NT2/D1 (cell line): ENCODE measurements at regions not wholly inside any gene's neighbourhood (a gene's known extent, or its start where the extent isn't known, plus 50 kb on each side); places are given as distances from the start of the nearest gene placed in this dataset.

Experiments used
- DNase-seq: peaks from one replicate; pipeline ENCODE4 v3.0.0-alpha.2; 2011; ENCODE audit warnings: low read depth, low spot score
- H3K27me3 ChIP-seq: 2 replicates; pipeline ENCODE4 v1.6.0; 2011; ENCODE audit warnings: mild to moderate bottlenecking; ENCODE audit not compliant: insufficient read length, insufficient read depth
- H3K36me3 ChIP-seq: 2 replicates; pipeline ENCODE4 v1.6.1; 2011; ENCODE audit warnings: mild to moderate bottlenecking, low read length, mixed read lengths; ENCODE audit not compliant: insufficient read depth, insufficient read length
- H3K4me1 ChIP-seq: 2 replicates; pipeline ENCODE4 v1.5.1; 2011; ENCODE audit not compliant: insufficient read depth, insufficient read length
- H3K4me3 ChIP-seq: 2 replicates; pipeline ENCODE4 v1.5.1; 2011; ENCODE audit warnings: low read depth; ENCODE audit not compliant: insufficient read length
- H3K9ac ChIP-seq: 2 replicates; pipeline ENCODE4 v1.6.0; 2011; ENCODE audit warnings: low read depth; ENCODE audit not compliant: insufficient read length
- H3K9me3 ChIP-seq: 2 replicates; pipeline ENCODE4 v1.5.1; 2011; ENCODE audit warnings: mild to moderate bottlenecking, low read length; ENCODE audit not compliant: insufficient read depth
- SUZ12 ChIP-seq: IDR thresholded peaks from 2 replicates; pipeline ENCODE4 v1.6.1; 2011; ENCODE audit not compliant: insufficient read length, insufficient read depth; ENCODE audit errors: extremely low read depth
- YY1 ChIP-seq: IDR thresholded peaks from 2 replicates; pipeline ENCODE4 v1.6.1; 2011; ENCODE audit not compliant: insufficient read length, insufficient read depth
- ZNF274 ChIP-seq: IDR thresholded peaks from 2 replicates; pipeline ENCODE4 v1.6.1; 2011; ENCODE audit warnings: mild to moderate bottlenecking, low read depth, low read length

GRCh38 chr13:44808185-44808584 is 181.1 kb downstream of the NUFIP1 start:
- Histone ChIP-seq H3K9ac (no peak overlapping the region), H3K4me1 (no peaks in the 10 kb centered on the region), H3K27me3 (no peaks in the 10 kb centered on the region), H3K9me3 (no peaks in the 10 kb centered on the region), H3K36me3 (no peaks in the 10 kb centered on the region), H3K4me3 (no peak overlapping the region)
- no peak for DNase-seq
- TF ChIP-seq ZNF274 (no peak), SUZ12 (no peak), YY1 (no peak)

DNA sequence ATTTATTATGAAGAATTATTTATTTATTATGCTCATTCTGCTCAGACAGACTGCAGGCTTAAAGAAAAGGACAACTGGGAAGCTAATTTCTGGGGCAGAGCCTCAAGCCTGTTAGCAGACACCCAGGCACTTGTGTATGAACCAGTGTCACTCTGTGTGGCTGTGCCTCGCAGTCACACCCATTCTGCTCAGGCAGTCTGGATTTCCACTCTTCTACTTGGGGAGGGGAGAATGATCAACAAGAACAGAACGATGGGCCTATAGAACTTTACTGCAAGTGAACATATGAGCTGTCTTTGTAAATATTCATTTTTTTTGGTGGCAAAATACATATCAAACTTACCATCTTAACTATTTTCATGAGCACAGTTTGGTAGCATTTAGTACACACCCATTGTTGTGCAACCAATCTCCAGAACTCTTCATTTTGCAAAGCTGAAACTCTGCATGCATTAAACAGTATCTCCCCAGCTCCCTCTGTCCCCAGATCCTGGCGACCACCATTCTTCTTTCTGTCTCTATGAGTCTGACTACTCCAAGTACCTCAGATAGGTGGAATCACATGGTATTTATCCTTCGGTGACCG is 181.7 kb downstream of the NUFIP1 start:
- DNase-seq = no peak
- Histone ChIP-seq H3K9me3 (no peaks in the 10 kb centered on the region), H3K9ac (no peak overlapping the region), H3K27me3 (no peaks in the 10 kb centered on the region), H3K4me1 (no peaks in the 10 kb centered on the region), H3K36me3 (no peaks in the 10 kb centered on the region), H3K4me3 (no peak overlapping the region)
- no peak for TF ChIP-seq SUZ12
- TF ChIP-seq ZNF274 = no peak
- no peak for TF ChIP-seq YY1

- Histone ChIP-seq H3K27me3 (no peaks in the 10 kb centered on the region), H3K36me3 (no peaks in the 10 kb centered on the region), H3K9ac (no peak overlapping the region), H3K9me3 (no peaks in the 10 kb centered on the region), H3K4me1 (no peaks in the 10 kb centered on the region), H3K4me3 (no peak overlapping the region)
- no peak for TF ChIP-seq YY1
- TF ChIP-seq ZNF274 = no peak
- TF ChIP-seq SUZ12 = no peak
- no peak for DNase-seq
Measured at GRCh38 chr13:44806826-44807225, 182.4 kb downstream of the NUFIP1 start.

- Histone ChIP-seq H3K27me3 (no peaks in the 10 kb centered on the region), H3K36me3 (no peaks in the 10 kb centered on the region), H3K4me1 (no peaks in the 10 kb centered on the region), H3K9me3 (no peaks in the 10 kb centered on the region), H3K9ac (no peak overlapping the region), H3K4me3 (no peak overlapping the region)
- no peak for DNase-seq
- no peak for TF ChIP-seq ZNF274
Measured at GRCh38 chr13:44805585-44805984, 183.7 kb downstream of the NUFIP1 start.

DNA sequence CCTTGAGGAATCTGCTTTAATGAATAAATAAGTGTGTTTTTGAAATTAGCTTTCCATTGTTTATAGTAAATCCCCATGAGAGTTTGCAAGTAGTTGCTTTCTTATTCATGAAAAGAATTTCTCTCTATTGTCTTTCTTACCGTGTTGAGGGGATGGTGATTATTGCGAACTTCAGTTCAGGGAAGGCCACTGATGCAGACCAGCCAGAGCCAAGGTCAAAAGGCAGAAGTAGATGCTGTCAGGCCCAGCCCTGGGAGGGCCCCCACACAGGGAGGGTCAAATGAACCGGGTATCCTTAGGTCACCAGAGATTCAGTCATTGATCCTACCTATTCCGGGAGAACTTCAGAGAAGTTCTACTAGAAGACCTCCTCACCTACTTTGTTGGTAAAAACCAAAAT is 185.9 kb downstream of the NUFIP1 start:
- Histone ChIP-seq H3K4me3 (no peak overlapping the region), H3K36me3 (no peaks in the 10 kb centered on the region), H3K9me3 (no peaks in the 10 kb centered on the region), H3K27me3 (no peaks in the 10 kb centered on the region), H3K9ac (no peak overlapping the region), H3K4me1 (no peaks in the 10 kb centered on the region)
- DNase-seq = no peak
- no peak for TF ChIP-seq ZNF274
- no peak for TF ChIP-seq YY1
- TF ChIP-seq SUZ12 = no peak

GRCh38 chr13:44802491-44802890 is 186.8 kb downstream of the NUFIP1 start:
- Histone ChIP-seq H3K36me3 (no peaks in the 10 kb centered on the region), H3K9ac (no peak overlapping the region), H3K4me1 (no peaks in the 10 kb centered on the region), H3K9me3 (no peaks in the 10 kb centered on the region), H3K4me3 (no peak overlapping the region), H3K27me3 (no peaks in the 10 kb centered on the region)
- no peak for TF ChIP-seq YY1
- no peak for TF ChIP-seq ZNF274
- TF ChIP-seq SUZ12 = no peak
- DNase-seq = no peak

DNA sequence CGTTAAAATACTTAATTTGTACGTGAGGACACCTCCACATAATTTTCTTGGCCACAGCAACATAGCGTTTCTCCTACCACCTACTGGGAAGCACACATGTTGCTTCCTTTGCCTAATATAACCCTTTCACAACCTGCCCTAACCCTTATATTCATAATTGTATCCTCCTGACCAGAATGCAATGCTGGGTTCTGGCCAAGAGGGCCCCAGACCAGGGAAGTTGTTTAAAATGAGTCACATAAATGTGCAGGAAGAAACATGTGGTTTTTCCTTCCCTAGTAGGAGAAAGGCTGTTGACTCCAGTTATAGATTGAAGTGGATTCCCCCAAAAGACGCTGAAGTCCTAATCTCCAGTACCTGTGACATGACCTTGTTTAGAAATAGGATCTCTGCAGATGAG is 187.3 kb downstream of the NUFIP1 start:
- Histone ChIP-seq H3K4me1 (no peaks in the 10 kb centered on the region), H3K4me3 (no peak overlapping the region), H3K9me3 (no peaks in the 10 kb centered on the region), H3K36me3 (no peaks in the 10 kb centered on the region), H3K27me3 (no peaks in the 10 kb centered on the region), H3K9ac (no peak overlapping the region)
- no peak for DNase-seq
- no peak for TF ChIP-seq YY1

- DNase-seq = no peak
- H3K4me3 ChIP-seq = no peak overlapping the region
- no peaks in the 10 kb centered on the region for H3K9me3 ChIP-seq
- no peaks in the 10 kb centered on the region for H3K4me1 ChIP-seq
- no peaks in the 10 kb centered on the region for H3K27me3 ChIP-seq
- no peak overlapping the region for H3K9ac ChIP-seq
- no peaks in the 10 kb centered on the region for H3K36me3 ChIP-seq
- TF ChIP-seq YY1 = no peak
- no peak for TF ChIP-seq SUZ12
- no peak for TF ChIP-seq ZNF274
Measured at GRCh38 chr13:44800626-44801025, 188.6 kb downstream of the NUFIP1 start.
